IMR-90 (cell line): ENCODE measurements at regions not wholly inside any gene's neighbourhood (a gene's known extent, or its start where the extent isn't known, plus 50 kb on each side); places are given as distances from the start of the nearest gene placed in this dataset.

Source experiments
- BHLHE40 ChIP-seq: fragments of 150-350 bp; IDR thresholded peaks from 2 replicates; pipeline ENCODE4 v1.6.1; 2016; ENCODE audit warnings: mild to moderate bottlenecking, low read depth, low read length
- CTCF ChIP-seq: conservative IDR thresholded peaks from 2 replicates; pipeline ENCODE4 v1.5.1; 2012; ENCODE audit warnings: mild to moderate bottlenecking, low read depth, low read length, improper control_type of control experiment
- POLR2A ChIP-seq: IDR thresholded peaks from 2 replicates; pipeline ENCODE4 v1.6.1; 2012; ENCODE audit warnings: mild to moderate bottlenecking, low read depth, low read length

GRCh38 chr3:177281292-177282118, 84.2 kb upstream of the TBL1XR1 start:
- TF ChIP-seq BHLHE40 (no peak), POLR2A (no peak), CTCF (no peak)
